GM12878 (cell line): ENCODE measurements at regions not wholly inside any gene's neighbourhood (a gene's known extent, or its start where the extent isn't known, plus 50 kb on each side); places are given as distances from the start of the nearest gene placed in this dataset.

Experiments used
- EZH2 ChIP-seq: IDR thresholded peaks from 2 replicates; pipeline ENCODE4 v1.6.1; 2012; ENCODE audit warnings: low read depth, mild to moderate bottlenecking, control low read depth, inconsistent platforms, low read length, borderline replicate concordance; ENCODE audit not compliant: control insufficient read depth
- HDAC2 ChIP-seq: fragments of 200-600 bp; sonication (generic); IDR thresholded peaks from 2 replicates; pipeline ENCODE4 v1.6.1; 2017
- NFXL1 ChIP-seq: fragments of 450-650 bp; IDR thresholded peaks from 2 replicates; pipeline ENCODE4 v1.6.1; 2017; ENCODE audit warnings: antibody characterized with exemption, mild to moderate bottlenecking, borderline replicate concordance
- TAF1 ChIP-seq: IDR thresholded peaks from 2 replicates; pipeline ENCODE4 v1.6.1; 2011; ENCODE audit warnings: mild to moderate bottlenecking, low read depth, low read length, borderline replicate concordance
- TF ChIP-seq, protein P1 (sequence below), 3 experiments: IDR thresholded peaks in 2 of 3; conservative IDR thresholded peaks in 1 of 3; 2 replicates each; pipeline ENCODE4 v1.5.1; 2011; ENCODE audit warnings: low read depth in 3 of 3, low read length in 3 of 3, mild to moderate bottlenecking in 3 of 3, control low read depth in 2 of 3, moderate library complexity in 2 of 3, inconsistent platforms in 1 of 3, mixed read lengths in 1 of 3; ENCODE audit not compliant: control insufficient read depth in 2 of 3, insufficient read depth in 1 of 3; ENCODE audit errors: extremely low read depth in 1 of 3
- TF ChIP-seq, protein P2 (sequence below): IDR thresholded peaks from 2 replicates; pipeline ENCODE4 v1.6.1; 2011; ENCODE audit warnings: borderline replicate concordance, low read depth, mild to moderate bottlenecking, moderate library complexity, mixed read lengths, low read length; ENCODE audit not compliant: insufficient read depth; ENCODE audit errors: extremely low read length

DNA sequence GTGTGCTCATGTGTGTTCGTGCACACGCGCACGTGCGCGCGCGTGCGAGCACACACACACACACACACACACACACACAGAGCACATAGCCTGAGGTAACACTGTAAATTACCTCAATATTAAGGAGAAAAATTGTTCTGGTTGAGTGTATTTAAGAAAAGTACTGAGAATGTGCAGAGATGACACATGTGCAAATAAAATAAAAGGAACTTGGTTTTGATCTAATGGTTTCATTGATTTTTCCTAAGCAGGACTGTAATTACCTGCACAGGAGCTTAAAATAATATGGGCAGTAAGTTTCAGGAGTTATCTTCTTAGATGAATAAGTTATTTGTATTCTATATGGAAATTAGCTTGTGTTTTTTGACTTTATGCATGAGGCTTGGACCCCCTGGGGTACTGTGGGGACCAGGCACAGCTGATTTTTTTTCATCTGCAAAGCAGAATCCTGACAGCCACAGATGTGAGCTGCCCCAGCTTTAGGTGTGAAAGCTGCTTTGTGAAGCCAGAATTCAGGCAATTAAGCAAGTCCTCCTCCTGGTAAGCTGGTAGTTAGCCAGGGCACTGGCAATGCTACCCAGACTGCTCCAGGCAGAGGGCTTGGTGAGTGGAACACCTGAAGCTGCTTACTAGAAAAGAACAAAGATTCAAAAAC lies 1040.6 kb upstream of the CITED2 start:
- TF ChIP-seq EZH2: no peak
- TF ChIP-seq TAF1: no peak
- TF ChIP-seq, protein P1, sequence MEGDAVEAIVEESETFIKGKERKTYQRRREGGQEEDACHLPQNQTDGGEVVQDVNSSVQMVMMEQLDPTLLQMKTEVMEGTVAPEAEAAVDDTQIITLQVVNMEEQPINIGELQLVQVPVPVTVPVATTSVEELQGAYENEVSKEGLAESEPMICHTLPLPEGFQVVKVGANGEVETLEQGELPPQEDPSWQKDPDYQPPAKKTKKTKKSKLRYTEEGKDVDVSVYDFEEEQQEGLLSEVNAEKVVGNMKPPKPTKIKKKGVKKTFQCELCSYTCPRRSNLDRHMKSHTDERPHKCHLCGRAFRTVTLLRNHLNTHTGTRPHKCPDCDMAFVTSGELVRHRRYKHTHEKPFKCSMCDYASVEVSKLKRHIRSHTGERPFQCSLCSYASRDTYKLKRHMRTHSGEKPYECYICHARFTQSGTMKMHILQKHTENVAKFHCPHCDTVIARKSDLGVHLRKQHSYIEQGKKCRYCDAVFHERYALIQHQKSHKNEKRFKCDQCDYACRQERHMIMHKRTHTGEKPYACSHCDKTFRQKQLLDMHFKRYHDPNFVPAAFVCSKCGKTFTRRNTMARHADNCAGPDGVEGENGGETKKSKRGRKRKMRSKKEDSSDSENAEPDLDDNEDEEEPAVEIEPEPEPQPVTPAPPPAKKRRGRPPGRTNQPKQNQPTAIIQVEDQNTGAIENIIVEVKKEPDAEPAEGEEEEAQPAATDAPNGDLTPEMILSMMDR (IDR thresholded peaks at IDR 0.05 in 2 of 3, conservative IDR thresholded peaks at IDR 0.05 in 1 of 3; ENCODE audit: control insufficient read depth in 2 of 3, extremely low read depth in 1 of 3, insufficient read depth in 1 of 3, low read depth in 3 of 3, low read length in 3 of 3): no peak
- TF ChIP-seq, protein P2, sequence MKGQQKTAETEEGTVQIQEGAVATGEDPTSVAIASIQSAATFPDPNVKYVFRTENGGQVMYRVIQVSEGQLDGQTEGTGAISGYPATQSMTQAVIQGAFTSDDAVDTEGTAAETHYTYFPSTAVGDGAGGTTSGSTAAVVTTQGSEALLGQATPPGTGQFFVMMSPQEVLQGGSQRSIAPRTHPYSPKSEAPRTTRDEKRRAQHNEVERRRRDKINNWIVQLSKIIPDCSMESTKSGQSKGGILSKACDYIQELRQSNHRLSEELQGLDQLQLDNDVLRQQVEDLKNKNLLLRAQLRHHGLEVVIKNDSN: no peak
- TF ChIP-seq NFXL1: no peak
- TF ChIP-seq HDAC2: no peak
